ENCODE measurements at regions not wholly inside any gene's neighbourhood (a gene's known extent, or its start where the extent isn't known, plus 50 kb on each side); places are given as distances from the start of the nearest gene placed in this dataset.

DNA sequence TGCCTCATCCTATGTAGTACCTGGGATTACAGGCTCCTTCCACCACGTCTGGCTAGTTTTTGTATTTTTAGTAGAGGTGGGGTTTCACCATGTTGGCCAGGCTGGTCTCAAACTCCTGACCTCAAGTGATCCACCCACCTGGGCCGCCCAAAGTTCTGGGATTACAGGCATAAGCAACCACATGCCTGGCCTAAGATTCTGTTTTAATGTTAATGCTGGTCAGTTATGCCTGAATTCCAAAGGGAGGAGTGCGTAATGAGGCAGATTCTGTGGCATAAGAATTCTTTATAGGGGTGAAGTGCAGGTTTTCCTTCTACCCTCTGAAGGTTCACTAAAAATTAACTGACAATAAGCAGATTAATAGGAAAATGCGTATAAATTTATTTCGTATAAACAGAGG, 1343.8 kb upstream of the LRRTM1 start:
- no peak for TF ChIP-seq EZH2phosphoT487 (IDR thresholded peaks at IDR 0.05; ENCODE audit: borderline replicate concordance)
- TF ChIP-seq, protein P1, sequence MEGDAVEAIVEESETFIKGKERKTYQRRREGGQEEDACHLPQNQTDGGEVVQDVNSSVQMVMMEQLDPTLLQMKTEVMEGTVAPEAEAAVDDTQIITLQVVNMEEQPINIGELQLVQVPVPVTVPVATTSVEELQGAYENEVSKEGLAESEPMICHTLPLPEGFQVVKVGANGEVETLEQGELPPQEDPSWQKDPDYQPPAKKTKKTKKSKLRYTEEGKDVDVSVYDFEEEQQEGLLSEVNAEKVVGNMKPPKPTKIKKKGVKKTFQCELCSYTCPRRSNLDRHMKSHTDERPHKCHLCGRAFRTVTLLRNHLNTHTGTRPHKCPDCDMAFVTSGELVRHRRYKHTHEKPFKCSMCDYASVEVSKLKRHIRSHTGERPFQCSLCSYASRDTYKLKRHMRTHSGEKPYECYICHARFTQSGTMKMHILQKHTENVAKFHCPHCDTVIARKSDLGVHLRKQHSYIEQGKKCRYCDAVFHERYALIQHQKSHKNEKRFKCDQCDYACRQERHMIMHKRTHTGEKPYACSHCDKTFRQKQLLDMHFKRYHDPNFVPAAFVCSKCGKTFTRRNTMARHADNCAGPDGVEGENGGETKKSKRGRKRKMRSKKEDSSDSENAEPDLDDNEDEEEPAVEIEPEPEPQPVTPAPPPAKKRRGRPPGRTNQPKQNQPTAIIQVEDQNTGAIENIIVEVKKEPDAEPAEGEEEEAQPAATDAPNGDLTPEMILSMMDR (conservative IDR thresholded peaks at IDR 0.05; ENCODE audit: low read length) = no peak

Measured in Loucy (cell line).